Endometrium (tissue), 2 donors: ENCODE measurements at regions not wholly inside any gene's neighbourhood (a gene's known extent, or its start where the extent isn't known, plus 50 kb on each side); places are given as distances from the start of the nearest gene placed in this dataset.
"Not testable (repeated sequence)": the region's sequence is repeated elsewhere in the genome, so short reads cannot be mapped to it uniquely, and the experiment has no call there.

Experiments
- FAIRE-seq: peaks from 2 replicates; lab custom pipeline; 2012; peaks lifted over from hg19 to GRCh38; lab: Jason Lieb, UNC
- donor health status: control.
- donor health status: control.

DNA sequence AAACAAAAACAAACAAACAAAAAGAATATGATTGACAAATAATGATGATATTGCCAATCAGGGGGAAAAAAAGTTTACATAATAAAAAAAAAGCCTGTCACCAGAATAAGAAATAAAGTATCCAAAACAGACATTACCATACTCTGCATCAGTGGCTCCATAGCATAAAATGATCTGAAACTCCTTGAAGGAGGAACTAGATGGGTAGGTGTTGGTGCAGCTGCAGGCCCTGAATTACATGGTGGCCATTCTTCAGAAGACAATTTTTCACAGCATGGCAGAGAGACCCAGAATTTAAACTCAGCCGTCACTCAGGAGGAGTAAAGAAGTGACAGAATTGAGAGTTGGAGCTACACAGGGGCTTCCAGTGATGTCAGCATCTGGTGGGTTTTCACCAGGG is 60.2 kb downstream of the GLUL start:
- no peak for FAIRE-seq

DNA sequence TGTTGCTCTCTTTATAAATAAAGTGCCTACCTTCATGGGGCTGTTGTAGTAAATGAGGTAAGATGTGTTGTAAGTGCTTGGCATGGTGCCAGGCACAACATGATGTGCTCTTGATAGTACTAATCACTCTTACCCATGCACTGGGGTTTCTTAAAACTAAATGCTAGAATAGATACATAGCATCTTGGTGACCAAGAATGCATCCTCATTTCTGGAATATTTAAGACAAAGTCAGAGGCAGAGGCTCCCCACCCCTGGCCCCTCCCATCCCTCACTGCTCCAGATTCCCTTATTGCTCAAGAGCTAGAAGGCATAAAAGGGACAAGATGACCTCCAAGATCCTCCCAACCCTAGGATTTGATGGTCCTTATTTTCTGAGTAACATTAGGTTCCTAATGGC is 61.3 kb downstream of the GLUL start:
- FAIRE-seq = no peak

DNA sequence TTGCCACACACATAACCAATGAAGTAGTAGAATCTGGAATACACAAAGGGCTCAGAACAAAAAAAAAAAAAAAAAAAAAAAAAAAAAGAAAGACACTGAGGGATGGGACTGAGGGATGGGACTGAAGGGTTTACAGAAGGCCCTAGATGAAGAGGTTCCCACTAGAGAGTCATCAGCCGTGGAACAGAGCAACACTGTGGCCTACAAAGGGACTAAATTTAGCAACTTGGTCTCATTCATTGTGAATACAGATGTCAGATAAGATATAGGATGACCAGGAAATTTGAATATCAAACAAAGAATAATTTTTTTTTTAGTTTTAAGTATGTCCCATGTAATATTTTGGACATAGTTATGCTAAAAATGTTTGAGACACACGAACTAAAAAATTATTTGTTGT is 62.1 kb downstream of the GLUL start:
- no peak for FAIRE-seq

DNA sequence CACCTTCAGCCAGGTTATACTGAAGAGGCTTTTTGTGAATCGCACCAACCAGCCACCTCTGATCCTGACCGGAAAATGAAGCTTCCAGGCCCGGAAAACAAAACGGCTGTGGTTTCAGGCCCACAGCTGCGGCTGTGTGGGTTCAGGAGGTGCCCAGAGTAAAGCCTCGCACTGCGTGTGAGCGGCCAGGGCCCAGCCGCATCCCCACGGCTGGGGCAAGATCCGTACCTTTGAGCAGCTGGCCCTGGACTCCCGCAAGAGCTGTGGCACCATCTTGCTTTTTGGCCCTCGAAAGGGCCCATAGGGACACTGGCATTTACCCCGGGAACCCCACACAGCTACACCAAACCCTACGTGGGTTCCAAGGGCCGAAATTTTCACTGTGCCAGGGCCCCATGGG is 63.0 kb downstream of the GLUL start:
- no peak for FAIRE-seq

DNA sequence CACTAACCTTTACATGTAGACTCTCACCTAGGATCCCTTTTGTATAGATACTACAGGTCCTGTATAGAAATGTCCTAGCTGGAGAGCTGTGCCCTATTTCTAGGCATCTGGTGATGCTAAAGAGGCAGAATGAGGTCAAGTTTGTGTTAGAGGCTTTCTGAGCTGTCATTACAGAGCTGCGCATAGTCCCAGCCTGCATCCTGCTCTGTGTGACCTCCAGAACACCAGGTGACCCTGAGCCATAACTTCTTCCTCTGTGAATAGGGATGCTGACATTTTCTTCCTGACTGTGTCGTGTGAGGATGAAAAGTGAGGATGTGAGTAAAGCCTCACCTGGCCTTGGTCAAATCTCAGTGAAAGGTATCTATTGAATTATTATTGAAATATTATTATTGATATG is 66.3 kb downstream of the GLUL start:
- no peak for FAIRE-seq

DNA sequence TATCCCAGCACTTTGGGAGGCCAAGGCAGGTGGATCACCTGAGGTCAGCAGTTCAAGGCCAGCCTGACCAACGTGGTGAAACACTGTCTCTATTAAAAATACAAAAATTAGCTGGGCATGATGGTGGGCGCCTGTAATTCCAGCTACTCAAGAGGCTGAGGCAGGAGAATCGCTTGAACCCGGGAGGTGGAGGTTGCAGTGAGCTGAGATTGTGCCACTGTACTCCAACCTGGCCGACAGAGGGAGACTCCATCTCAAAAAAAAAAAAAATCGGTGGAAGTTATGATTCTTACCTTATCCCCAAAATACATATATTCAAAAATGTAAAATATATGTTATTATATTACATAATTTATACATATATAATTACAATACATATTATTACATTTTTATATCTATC is 70.1 kb downstream of the GLUL start:
- FAIRE-seq = not testable (repeated sequence)

DNA sequence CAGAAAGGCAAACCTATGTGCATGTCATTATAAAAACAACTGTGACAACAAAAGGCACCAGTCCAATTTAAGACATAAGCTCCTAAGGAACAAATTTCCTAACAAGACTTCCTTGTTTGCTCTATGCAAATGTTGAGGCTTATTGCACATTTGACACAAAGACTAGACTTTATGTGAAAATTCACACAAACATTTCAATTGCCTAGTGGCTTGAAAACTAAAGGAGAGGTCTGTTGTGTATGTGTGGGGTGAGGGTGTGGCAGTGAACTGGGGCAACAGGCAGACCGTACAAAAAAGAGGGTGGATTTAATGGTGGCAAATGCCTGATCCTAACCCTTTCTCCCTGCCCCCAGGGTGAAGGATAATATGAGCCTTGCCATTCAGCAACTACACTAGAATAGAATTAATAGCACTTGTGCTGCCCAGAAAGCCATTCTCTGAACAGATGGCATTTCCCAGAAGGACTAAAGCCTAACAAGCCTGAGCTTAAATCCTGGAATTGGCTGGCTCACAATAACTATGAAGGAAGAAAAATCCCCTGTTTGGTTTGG is 73.9 kb downstream of the GLUL start:
- no peak for FAIRE-seq

DNA sequence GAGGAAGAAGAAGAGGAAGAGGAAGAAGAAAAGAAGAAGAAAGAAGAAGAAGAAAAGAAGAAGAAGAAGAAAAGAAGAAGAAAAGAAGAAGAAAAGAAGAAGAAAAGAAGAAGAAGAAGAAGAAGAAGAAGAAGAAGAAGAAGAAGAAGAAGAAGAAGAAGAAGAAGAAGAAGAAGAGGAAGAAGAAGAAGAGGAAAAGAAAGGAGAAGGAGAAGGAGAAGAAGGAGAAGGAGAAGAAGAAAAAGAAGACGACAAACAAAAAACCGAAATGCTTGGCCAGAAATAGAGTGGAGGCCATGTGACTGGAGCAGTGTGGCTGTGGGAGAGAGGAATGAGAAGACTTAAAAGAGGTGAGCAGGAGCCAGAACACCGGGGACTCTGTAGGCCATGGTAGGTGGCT is 75.1 kb downstream of the GLUL start:
- not testable (repeated sequence) for FAIRE-seq

DNA sequence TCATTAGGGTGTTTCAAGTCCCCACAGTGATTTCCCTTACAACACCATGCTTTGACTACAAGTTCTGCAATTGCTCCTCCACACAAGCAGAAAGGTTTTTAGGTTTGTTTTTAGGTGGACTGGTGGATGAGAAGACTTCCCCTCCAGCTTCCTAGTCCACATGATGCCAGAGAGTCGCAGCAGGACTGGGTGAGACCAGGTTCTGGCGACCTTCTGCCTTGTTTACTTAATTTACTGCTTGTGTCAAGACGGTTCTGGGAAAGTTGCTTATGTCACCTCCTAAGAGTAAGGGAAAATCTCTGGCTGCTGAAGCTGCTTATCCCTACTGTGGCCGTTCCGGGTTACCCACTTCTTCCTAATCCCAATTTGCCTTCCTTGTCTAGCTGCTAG is 76.4 kb downstream of the GLUL start:
- FAIRE-seq = no peak

DNA sequence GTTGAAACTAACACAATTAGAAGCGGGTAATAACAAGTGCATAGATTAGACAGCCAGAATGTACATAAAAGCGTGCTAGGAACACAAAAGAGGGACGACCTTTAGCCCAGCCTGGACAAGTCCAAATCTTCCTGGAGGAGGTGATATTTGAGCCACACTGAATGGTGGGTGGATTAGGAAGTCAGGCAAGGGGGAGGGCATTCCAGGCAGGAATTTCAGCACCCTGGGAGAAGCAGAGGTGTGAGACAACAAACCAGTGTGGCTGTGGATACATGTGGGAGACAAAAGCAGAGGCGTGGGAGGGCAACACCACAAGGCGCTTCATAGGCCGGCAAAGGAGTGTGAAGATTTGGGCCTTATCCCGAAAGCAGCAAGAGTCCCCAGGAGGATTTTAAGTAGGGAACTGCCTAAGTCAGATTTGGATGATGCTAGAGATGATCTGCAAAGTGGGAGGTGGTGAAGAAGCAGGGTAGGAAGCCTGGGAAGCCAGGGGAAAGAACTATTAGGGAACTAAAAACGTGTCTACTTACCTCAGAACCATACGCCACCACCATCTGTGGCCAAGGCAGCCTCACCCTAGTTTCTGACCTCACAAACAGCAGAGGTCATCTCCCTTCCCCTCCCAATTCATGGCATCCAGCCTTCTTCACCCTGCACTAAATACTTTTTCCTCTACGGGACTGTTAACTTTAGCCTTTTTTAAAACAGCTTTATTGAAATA is 81.8 kb downstream of the GLUL start:
- FAIRE-seq = no peak

DNA sequence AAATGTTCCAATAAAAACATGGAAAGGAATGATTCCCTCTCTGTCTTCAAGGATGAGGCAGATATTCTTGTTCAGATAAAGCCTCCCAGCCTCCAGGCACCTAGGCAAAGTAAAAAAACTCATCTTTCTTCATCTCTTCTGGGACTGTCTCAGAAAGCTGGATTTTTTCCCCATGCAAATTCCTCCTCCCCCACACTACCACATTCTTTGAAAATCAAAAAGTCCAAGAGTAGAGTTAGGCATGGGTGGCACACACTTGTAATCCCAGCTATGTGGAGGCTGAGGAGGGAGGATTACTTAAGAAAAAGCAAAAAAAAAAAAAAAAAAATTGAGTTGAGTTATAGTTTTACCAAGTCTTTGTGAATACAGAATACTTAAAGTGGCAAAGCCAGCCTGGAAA is 82.8 kb downstream of the GLUL start:
- FAIRE-seq = no peak

DNA sequence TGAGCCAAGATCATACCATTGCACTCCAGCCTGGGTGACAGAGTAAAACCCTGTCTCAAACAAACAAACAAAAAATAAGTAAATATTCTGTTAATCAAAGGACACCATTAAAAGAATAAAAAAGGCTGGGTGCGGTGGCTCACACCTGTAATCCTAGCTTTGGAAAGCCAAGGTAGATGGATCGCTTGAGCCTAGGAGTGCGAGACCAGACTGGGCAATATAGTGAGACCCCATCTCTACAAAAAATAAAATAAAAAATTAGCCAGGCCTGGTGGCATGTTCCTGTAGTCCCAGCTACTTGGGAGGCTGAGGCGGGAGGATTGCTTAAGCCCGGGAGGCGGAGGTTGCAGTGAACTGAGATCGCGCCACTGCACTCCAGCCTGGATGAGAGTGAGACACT is 84.1 kb downstream of the GLUL start:
- not testable (repeated sequence) for FAIRE-seq

DNA sequence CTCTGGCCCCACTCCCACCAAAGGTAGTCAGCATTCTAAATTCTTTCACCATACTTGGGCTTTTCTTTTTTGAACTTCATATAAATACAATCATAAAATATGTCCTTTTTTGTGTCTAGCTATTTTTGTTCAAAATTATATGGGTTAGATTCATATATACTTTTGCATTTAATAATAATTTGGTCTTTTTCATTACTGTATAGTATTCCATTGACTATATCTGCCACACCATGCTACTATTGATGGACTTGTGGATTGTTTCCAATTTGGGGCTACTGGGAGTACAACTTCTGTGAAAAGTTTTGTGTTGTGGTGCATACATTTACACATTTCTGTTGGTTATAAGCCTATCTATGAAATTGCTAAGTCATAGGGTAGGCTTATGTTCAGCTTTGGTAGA is 85.7 kb downstream of the GLUL start:
- no peak for FAIRE-seq

DNA sequence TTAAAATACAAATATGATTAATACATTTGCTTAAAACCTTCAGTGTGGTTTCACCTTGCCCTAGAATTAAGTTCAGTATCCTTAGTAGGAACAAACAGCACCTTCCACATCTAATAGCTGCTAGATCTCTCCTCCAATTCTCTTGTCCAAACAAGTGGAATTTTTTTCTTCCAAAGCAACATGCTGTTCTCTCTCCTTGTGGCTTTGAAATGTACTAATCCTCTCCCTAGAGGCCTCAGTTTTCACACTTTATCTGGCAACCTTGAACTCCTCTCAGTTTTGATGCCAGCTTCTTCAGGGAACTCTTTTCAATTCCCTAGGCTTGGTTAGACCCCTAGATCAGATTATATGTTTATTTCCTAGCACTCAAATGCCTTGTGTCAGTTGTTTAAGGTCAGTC is 87.0 kb downstream of the GLUL start:
- FAIRE-seq = no peak

DNA sequence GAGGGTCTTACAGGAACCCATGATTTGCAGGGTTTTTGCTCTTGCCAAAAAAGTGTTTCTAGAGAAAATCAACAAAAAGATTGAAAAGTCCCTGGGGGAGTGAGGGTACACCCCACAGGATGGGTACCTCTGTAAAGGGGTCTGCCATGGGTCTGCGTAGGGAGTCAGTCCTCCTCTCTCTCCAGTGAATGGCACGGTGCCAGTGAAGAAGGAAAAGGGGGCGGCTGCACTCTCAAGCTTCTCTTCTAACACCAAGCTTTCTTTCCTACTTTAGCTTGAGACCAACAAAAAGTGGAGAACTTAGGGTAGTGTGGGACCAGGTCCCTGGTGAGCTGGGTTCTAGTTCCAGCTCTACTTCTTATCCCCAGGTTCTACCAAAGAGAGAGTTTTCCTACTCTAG is 87.4 kb downstream of the GLUL start:
- FAIRE-seq = no peak

DNA sequence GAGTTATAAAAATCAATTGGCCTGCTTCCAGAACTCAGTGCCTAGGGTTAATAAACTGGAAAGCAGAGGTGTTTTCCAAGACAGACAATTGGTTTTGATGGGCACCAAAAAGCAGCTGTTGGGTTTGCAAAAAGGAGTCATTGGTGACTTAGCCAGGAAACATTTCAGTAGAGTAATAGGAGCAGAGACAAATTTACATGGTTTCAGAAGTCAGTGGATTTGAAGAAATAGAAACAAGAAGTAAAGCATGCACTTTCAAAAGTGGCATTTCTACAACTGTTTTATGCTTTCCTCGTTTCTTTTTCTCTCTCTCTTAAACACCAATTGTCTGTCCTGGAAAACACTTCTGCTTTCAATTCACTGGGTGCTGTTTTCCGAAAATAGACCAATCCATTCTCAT is 87.8 kb downstream of the GLUL start:
- FAIRE-seq = no peak

DNA sequence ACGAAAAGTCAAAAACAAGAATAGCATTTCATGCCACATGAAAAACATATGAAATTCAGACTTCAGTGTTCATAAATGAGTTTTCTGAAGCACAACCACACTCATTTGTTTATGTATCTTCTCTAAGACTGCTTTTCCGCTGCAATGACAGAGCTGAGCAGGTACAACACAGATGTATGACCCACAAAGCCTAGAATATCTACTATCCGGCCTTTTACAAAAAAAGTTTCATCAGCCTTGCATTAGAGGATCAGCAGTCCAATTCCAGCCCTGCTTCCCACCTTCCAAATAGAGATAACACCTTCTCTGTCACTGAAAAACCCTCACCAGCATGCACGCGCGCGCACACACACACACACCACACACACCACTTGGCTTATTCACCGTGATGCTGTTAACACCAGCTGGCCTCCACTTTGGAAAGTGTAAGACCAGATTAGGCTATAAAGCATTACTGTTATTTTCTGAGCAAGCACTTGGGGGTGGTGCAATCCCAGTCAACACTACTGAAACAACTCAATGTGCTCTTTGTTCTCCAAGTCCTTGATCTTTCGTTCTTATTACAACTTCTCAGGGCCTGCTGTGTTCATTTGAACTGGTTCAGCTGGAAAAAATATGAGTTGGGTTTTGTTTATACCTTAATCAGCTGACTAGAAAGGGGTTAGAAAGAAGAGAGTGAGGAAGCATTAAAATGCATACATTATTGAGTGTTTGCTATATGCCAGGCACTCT is 90.0 kb downstream of the GLUL start:
- FAIRE-seq = no peak

DNA sequence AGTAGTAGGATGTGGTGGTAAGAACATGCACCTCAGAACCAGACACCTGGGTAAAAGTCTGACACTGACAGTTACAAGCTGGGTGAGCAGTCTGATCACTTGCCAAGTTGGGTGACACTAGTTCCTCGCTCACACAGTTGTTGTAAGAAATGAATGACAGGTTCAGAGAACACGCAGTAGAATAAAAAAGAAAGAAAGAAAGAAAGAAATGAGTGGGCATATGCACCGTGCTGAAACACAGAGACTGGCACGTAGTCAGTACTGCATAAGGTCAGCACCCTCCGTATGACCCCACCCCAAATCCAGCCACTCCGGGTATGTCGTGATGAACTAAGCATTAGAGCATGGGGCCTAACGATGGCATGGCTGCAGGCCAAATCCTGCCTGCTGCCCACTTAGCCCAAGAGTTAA is 90.6 kb downstream of the GLUL start:
- no peak for FAIRE-seq

DNA sequence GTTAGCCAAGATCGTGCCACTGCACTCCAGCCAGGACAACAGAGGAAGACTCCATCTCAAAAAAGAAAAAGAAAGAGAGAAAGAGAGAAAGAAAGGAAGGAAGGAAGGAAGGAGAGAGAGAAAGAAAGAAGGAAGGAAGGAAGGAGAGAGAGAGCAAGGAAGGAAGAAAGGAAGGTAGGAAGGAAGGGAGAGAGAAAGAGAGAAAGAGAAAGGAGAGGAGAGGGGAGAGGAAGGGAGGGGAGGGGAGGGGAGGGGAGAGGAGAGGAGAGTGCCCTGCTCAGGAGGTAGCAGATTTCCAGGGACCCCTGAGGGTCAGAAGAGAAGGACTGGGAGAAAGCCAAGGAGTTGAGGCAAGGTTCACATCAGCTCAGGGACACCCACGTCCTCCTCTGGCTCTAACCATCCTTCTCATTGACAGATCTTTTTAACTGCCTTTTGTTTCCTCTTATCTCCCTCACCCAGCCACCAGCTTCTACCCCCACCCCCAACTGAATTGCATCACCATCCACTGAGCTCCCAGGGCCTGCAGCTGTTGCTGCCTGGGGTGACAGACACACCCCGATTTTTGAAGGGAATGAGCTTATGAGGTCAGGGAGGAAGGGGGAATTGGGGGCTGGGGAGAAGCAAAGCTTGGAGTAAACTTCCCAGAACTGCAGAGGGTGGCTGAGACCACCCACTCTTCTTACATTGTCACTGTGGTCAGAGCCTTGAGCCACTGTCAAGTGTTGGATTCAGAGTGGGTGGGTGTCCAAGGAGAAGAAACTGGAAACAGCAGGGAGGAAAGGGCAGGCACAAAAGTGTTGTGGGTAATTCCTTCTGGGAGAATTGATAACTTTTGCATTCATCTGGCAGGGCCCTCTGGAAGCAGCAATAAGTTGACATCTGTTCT is 91.6 kb downstream of the GLUL start:
- no peak for FAIRE-seq

DNA sequence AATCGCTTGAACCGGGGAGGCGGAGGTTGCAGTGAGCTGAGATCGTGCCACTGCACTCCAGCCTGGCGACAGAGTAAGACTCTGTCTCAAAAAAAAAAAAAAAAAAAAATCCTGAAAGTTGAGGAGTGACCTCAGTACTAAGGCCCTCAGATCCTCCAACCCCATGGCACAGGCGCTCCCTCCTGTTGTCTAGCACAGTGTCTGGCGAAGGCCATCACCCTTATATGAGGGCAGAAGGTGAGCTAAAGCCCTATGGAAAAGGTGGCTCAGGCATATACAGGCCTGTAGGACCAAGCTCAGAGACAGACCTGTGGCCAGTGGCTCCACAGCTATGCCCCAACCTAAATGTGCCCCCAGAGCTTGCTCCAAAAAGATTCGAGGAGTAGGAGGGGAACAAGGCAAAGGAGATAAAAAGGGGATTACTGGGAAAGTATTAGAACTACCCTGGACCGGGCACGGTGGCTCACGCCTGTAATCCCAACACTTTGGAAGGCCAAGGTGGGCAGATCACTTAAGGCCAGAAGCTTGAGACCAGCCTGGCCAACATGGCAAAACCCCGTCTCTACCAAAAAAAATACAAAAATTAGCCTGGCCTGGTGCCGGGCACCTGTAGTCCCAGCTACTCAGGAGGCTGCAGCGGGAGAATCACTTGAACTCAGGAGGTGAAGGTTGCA is 92.4 kb downstream of the GLUL start:
- not testable (repeated sequence) for FAIRE-seq

DNA sequence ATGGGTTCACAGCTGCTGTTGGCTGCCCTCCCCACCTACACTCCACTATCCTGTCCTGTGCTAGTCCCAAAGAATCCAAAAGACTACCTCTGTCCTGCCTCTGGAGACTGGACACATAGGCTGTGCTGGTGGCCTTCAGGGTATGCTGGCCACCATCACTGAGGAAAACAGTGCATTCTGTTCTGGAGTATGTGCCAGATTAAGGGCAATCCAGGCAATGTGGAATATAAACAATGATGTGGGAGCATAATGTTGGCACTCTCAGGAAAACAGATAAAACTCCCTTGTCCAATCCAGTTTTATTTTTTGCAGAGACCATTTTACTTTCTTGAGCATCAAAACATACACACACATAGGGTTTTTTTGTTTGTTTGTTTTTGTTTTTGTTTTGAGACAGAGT is 94.3 kb downstream of the GLUL start:
- no peak for FAIRE-seq

DNA sequence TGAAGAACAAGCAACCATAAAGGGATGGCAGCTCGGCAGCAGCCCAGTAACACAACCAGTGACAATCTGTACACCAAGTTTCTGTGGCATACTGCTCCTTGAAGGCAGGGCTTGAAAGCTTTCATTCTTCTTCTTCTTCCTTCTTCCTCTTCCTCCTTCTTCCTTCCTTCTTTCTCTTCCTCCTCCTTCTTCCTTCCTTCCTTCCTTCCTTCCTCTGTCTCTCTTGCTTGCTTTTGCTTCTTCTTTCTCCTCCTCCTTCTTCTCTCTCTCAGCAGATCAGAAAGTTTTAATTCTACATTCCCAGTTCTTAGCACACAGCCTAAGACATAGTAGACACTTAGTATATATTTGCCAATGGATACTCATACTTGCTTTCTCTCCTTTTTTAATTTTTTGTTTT is 95.9 kb downstream of the GLUL start:
- FAIRE-seq = no peak
